ENCODE measurements at regions not wholly inside any gene's neighbourhood (a gene's known extent, or its start where the extent isn't known, plus 50 kb on each side); places are given as distances from the start of the nearest gene placed in this dataset.

DNA sequence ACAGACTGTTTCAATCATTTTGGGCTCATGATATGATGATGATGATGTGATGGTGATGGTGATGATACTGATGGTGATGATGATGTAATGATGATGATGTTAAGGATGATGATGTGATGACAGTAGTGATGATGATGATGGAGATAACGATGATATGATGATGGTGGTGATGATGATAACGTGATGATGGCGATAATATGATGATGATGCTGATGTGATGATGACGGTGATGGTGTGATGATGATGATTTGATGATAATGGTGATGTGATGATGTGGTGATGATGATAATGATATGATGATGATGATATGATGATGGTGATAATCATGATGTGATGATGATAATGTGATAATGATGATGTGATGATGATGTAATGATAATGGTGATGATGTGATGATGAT lies 612.6 kb downstream of the AACS start:
- TF ChIP-seq EZH2 (IDR thresholded peaks at IDR 0.05; ENCODE audit: insufficient read depth, poor library complexity, severe bottlenecking) = no peak
- no peak for TF ChIP-seq EZH2phosphoT487 (IDR thresholded peaks at IDR 0.05; ENCODE audit: insufficient read depth, low read depth)

Data from GM23248 (cell line).